HG03060 (cell line): ENCODE measurements at regions not wholly inside any gene's neighbourhood (a gene's known extent, or its start where the extent isn't known, plus 50 kb on each side); places are given as distances from the start of the nearest gene placed in this dataset.
"Not testable (repeated sequence)": the region's sequence is repeated elsewhere in the genome, so short reads cannot be mapped to it uniquely, and the experiment has no call there.

ENCODE experiments used
- ATAC-seq: cut with Tn5 transposase; IDR thresholded peaks from one replicate; pipeline ENCODE4 v1.9.1; 2021; ENCODE audit warnings: low read depth, moderate number of reproducible peaks; ENCODE audit not compliant: unreplicated experiment

DNA sequence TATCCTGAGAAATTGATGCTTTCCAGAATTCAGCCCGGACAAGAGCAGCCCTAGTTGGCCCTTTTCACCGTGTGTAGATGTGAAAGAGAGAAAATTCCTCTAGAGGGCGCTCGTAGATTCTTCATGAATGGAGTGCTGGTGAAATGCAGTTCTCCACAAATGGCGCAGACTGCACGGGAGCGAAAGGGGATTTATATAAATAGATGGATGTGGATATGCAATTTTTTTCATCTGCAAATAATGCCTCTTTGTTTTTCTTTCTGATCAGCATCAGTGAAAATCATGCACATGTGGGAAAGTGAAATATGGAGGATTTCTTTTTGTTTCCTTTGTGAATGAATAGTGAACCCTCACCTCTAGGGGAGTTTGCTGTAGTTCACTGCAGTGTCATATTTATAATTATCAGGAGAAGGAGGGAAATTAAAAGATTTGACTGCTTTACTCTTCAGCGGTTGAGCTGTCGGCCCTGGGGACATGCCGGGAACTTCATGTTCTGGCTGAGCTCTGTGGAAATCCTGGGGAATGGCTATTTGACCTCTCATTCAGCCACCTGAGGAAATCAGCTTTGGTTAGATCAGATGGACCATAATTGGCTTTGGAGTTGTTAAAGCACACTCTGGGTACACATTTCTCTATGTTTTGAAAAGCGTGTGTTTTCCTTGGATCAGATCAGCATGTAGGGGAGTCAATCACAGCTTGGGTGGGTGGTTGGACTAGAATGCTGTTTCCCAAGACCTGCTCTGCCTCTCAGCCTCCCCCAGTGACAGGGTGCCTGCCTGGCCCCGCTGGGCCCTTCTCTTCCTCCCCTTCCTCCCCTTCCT lies 115.0 kb upstream of the SHISA3 start:
- peak; percentile 61 for ATAC-seq

DNA sequence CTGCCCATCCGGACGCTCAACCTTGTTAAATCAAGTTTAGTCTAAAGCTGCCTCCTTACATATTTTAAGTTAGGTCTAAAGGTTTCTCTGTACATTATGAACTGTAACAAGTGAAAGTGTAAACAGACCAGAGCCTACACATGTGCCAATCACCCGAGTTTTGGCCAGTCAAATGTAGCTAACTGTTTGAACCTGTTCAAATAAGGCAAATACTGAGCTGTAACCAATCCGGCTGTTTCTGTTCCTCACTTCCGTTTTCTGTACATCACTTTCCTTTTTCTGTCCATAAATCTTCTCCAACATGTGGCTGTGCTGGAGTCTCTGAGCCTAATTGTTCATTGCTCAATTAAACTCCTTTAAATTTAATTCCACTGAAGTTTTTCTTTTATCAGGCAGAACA lies 113.3 kb upstream of the SHISA3 start:
- no peak for ATAC-seq

DNA sequence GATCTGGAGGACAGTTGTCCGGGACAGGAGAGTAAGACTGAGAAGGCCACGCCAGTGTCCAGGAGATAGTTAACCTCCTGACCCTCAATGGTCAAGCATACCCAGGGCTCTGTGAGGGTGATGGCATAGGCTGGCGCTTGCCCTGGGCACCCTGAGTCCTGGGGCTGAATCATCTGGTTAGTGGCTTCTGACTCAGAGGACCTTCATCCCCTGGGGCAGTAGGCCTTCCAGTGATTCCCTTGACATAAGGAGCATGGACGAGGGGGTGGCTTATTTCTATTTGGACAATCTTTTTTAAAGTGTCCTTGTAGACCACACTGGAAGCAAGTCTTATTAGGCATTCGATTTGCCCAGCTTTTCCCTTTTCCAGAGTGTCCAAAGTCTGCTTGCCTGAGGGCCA lies 108.4 kb upstream of the SHISA3 start:
- ATAC-seq: not testable (repeated sequence)

DNA sequence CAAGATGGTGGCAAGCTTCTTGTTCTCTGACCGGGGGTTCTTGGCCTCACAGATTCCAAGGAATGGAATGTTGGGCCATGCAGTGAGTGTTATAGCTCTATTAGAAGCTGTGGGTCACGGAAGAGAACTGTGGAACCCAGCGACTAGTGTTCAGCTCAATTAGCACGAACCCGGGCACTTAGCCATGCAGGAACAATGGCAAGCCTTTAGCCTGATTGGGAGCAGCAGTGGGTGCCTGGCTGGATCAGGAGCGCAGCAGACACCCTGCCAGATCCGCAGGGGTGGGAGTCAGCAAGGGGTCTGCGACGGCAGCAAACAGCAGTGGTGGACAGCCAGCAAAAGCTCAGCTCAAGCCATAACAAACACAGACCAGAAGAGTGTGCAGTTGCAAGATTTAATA lies 105.1 kb upstream of the SHISA3 start:
- ATAC-seq: not testable (repeated sequence)

DNA sequence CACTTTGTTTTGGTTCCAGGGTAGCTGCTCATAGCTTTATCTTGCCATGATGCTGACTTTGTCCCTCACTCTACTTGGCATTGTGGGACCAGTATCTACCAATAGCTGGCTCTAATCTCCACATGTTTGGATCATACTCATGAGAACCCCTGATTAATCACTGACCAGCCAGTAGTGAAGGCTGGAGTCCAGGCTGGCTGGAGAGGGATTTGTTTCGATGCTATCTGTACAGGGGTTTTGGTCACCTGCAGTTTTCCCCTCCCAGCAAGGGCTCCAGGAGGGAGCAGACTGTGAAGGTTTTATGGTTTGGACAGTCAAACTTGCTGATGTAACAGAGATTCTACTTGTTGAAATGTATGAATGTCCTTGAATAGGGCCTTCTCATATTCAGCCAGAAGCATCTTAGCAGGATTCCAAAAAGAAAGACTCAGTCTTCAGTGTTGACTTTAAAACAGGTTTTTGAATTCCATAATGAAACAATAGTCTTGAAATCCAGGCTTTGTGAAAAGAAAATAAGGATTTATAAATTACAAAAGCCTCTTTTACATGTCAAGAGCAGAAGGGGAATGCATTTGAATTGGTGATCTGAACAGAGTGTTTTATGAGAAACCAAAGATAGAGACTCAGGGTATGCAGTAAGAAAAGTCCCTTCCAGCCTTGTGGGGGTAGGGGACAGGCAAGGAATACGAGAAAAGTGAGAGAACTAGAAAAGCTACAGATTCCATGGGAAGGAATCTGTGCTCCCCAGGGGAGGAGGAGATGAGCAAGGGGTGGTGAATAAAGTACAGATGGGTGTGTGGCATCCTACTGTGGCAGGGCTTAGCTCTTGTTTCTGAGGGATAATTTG lies 103.1 kb upstream of the SHISA3 start:
- no peak for ATAC-seq

DNA sequence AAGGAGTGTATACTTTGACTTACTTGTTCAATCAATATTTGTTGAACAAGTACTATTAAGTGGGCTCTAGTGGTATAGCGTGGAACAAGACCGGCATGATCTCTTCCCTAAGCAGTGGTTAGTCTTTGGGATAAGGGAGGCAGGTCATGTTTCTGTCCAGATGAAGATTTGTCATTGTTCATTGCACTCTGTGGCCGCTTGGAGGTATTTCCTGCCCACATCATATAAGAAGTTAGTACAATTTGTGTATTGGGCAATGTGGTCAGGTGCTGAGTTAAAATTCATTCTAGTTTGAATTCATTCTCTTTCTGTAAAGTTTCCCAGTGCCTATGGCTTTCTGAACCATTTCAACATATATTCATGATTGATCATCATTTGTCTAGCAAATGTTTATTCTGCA lies 101.1 kb upstream of the SHISA3 start:
- no peak for ATAC-seq

DNA sequence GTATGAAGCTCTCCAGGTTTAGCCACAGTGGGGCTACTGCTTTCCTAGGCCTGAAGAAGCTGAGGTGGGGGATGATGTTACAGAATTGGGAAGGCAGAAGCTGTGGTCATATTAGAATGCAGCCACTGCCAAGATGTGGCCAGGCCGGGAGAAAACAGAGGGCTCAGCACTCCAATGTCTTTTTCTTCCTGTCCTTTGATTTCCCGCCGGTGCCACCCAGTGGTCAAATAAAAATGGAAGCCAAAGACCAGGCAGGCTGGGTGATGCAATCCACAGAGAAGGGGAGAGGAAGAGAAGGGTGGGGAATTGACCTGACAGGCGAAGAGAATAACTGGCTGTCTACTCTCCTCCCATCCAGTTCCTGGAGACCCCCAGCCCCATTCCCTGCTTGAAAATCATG lies 94.9 kb upstream of the SHISA3 start:
- ATAC-seq: no peak

DNA sequence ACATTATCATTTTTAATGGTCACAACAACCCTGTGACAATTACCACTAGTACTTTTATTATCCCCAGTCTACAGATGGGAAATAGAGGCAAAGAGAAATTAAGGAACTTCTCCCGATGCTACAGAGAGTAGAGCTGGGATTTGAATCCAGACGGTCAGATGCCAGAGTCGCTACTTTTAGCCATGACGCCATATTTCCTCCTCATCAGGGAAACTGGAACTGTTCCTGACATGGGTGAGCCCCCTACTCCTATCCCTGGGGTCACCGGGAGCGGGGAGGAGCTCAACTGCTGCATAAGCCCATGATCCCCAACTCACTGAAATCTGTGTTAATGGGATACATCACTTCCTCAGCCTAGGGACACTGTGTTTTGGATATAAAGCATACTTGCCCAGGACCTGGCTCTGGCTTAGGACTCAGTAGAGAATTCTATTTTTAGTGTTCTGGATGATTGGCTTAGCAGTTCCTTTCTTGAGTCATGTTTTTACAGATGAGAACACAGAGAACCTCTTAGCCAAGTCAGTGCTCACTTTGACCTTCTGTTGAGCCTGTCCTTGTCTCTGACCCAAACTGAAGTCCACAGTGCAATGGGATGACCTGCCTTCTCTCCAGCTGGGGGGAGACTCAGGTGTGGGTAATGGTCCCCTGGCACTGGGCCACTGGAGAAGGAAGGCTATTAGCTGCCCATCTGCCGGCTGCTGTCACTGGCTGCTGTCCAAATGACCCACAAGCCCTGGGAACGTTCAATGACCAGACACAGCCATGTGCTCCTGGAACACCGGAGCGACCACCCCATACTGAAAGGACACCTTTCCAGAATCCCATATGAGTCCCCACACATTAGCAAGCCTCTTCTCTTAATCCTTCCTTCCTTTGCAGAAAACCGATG lies 90.8 kb upstream of the SHISA3 start:
- no peak for ATAC-seq

DNA sequence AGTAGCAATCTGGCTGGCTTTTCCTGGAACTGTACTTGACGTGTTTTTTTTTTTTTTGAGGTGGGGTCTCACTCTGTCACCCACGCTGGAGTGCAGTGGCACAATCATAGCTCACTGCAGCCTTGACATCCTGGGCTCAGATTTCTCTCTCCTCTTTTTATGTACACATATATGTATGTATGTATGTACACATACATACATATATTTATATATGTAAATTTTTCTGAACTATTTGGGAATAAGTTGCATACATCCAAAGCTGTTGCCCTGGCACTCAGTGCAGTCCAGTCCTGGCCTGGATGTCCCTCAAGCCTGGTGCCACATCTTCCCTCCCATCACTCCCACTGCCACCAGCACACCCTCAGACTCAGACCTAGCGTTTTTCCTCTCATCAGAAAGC lies 89.0 kb upstream of the SHISA3 start:
- ATAC-seq: no peak

DNA sequence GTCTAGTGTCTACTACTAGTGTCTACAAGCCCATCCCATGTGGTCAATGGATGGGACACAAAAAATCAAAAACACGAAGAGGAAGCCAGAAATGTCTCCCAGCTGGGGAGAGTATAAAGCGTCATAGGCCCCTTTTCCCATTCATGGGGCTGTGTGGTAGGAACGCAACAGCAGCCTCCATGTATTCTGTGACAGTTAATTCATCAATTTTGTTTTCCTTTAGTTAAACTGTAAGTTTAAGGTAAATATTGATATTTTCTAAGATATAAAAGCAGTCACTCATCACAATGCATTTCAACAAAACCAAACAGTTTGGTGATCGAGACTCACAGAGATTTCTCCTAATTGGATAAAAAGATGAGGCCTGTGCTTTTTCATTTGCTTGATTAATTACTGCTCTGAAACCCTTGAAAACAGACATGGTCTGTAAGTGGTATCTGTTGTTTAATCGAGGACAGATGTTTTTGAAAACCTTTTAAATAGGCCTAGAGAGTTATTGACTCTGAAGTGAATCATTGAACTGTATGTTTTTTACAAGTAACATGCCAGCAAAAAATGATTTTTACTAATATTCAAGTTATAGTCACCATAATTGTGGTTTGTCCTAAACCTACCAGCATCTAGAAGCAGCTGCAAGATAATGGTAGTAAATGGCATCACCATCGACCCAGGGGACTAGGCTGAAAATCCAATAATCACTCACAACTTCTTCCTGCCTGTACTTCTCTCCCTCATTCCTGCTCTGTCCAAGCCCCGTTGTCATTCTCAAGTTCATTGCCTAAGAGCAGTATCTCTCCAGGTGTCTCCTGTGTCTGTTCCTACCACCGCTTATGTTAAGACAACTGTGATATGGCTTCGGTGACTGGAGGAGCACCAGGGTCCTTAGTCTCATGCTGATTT lies 87.7 kb upstream of the SHISA3 start:
- ATAC-seq: no peak

DNA sequence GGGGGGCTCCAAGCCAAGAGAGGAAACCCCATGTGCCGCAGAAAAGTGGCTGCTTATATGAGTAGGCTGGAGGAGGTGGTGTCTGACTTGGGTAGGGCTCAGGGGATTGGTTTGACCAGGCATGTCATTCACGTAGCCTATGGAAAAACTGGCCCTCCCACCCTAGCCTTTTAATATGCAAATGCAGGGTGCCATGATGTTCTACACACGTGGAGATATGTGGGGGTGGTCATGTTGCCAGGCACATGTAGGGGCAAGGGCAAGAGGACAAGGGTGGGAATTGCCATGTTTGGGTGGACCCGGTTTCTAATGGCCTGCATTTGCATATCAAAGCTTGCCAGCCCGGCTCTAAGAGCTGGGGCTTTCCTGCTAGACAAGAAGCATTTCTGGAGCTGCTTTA lies 86.9 kb upstream of the SHISA3 start:
- no peak for ATAC-seq

DNA sequence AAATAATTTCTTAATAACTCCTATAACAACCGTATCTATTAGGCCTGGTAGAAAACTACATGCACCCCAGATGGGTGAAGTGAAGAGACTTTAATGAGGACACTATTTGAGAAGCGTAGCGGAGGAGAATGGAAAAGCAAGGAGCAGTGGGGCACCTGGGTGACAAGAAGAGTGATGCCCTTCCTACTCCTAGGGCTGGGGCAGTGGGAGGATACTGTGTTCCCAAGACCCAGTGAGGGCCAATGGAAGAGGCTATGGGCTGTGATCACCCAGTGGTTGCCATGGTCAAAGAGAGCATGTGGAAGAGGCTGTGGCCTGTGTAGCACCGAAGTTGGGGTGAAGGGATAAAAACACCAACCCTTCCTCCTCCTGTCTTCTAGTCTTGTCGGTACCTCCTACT lies 86.5 kb upstream of the SHISA3 start:
- no peak for ATAC-seq

DNA sequence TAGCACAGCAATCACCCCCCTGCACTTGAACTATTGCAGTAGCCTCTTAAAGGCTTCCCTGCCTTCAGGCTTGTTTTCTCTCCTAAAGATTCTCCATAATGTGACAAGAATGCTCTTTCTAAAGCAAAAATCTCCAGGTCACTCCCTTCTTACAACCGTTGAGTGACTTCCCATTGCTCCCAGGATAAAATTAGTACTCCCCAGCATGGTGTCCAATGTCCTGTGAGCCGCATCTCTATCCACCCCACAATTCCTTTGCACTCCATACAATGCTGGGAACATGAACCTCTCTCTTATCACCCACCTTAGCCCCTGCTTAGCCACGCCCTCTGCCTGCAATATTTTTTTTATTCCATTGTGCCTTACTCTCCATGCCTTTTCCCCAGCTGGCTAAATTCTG lies 85.7 kb upstream of the SHISA3 start:
- ATAC-seq: no peak

DNA sequence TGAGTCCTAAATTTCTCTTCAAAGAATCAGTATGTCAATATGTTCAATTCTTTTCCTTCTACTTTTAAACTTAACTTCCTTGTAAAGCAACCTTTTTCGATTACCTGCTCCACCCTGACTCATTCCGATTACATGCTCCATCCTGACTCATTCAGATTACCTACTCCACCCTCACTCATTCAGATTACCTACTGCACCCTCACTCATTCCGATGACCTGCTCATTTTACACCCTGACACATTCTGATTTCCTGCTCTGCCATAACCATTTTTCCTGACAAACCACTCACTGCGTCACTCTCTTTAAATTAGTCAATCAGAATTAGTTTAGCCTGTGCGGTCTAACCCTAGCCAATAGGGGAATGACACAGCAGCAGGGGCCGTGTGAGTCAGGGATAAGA lies 83.9 kb upstream of the SHISA3 start:
- ATAC-seq: not testable (repeated sequence)

DNA sequence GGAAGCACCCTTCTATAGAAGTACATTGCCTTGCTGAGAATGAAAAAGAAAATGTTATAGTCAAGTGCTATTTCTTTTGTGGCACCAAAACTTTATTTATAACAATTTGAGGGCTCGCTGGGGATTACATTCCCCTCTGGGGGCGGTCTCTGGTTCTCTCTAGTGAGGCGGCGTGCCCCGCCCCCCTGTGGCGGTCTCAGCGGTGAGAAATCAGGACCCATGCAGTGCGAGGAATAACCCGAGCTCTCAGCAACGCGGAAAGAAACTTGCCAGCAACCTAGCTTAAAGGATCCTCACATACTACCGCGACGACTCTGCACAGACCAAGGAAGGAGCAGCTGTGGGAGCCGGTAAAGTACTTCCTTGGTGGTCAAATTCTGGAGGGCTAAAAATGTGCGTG lies 83.4 kb upstream of the SHISA3 start:
- ATAC-seq: no peak

DNA sequence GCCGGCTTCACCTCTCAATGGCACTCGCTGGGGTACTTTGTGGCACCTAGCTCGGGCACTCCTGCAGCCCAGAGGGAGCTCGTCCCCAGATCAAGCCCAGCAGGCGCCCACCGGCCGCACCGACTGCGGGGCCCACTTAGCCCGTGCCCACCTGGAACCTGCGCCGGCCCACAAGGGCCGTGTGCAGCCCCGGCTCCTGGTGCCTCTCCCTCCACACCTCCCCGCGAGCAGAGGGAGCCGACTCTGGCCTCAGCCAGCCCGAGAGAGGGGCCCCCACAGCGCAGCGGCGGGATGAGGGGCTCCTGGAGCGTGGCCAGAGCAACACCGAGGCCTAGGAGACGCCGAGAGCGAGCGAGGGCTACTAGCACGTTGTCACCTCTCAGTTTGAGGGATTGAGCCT lies 82.1 kb upstream of the SHISA3 start:
- ATAC-seq: no peak

DNA sequence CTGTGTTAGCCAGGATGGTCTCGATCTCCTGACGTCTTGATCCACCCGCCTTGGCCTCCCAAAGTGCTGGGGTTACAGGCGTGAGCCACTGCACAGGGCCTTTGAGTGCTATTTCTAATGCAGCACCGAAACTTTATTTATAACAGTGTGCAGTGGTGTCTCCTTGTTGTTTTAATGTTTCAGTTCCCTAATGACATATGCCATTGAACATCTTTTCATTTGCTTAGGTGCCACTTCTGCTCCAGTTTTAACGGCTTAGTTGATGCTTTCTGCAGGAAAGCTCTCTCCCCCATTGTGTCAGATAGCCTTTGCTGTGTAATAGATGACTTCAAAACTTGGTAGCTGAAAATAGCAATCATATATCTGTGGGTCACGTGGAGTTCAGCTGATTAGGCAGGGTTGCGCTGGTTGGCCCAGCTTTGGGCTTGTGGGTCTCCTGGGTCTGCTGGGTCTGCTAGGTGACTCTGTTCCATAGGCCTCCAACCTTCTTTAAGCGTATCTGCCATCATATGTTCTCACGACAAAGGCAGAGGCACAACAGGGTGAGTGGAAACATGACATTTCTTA lies 76.4 kb upstream of the SHISA3 start:
- ATAC-seq: no peak

DNA sequence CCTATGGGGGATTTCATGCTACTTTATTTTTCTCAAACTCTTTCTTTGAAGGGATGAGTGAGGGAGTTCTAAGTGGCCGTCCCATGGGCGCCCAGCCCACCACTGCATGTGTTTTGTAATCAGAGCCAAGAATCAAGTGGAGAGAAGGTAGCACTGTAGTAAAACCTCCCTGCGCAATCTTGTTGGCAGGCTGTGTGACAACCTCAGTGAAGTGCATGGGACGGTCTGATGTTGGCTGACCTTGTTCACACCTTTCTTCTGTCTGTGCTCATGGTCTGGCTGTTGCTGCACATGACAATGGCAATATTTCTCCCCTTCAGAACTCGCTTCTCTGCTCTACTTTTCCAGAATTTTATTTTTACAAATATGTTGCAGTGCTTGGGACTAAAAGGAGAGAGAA lies 71.2 kb upstream of the SHISA3 start:
- ATAC-seq: no peak

DNA sequence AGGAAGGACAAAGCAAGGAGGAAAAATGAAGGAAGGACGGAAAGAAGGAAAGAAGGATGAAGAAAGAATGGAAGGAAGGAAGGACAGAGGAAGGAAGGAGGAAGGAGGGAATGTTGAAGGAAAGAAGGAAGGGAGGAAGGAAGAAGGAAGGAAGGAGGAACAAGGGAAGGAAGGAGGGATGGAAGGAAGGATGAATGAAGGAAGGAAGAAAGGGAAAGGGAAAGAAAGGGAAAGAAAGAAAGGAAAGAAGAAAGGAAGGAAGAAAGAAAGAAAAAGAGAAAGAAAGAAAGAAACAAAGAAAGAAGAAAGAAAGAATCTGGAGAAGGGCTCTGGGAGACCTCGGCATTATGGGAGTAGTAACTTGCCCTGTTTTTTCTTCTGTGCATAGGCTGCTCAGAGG lies 70.8 kb upstream of the SHISA3 start:
- no peak for ATAC-seq

DNA sequence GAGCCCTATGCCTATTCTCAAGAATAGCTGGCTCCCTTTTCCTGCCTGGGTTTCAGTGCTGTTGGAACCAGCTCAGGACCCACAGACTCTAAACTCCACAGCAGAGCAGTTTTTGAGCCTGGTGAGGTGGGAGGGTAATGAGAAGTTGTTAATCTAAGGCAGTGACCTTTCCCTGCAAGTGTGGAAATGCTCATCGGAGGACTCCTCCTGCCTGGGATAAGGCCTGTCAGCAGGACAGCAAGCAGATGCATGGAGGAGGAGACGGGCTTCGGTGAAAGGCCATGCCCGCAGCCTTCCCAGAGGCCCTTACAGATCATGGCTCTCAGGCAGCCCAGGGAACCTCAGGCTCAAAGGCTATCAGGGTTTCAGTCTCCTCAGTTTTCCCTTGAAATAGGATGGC lies 70.0 kb upstream of the SHISA3 start:
- no peak for ATAC-seq
